NAMALWA (cell line): ENCODE measurements at regions not wholly inside any gene's neighbourhood (a gene's known extent, or its start where the extent isn't known, plus 50 kb on each side); places are given as distances from the start of the nearest gene placed in this dataset.

Experiments used
- DNase-seq: peaks from one replicate; pipeline ENCODE4 v3.0.0-alpha.2; 2015; ENCODE audit warnings: low spot score

GRCh38 chr5:173557123-173557903 lies 59.1 kb downstream of the BOD1 start:
- DNase-seq = no peak

- no peak for DNase-seq
Measured at GRCh38 chr5:173556142-173557028, 60.1 kb downstream of the BOD1 start.

GRCh38 chr5:173554989-173555705 lies 61.3 kb downstream of the BOD1 start:
- no peak for DNase-seq

- no peak for DNase-seq
Measured at GRCh38 chr5:173554038-173554955, 62.2 kb downstream of the BOD1 start.

GRCh38 chr5:173550641-173551040 lies 65.8 kb downstream of the BOD1 start:
- DNase-seq = no peak

- no peak for DNase-seq
Measured at GRCh38 chr5:173549644-173550043, 66.8 kb downstream of the BOD1 start.

GRCh38 chr5:173547579-173547978 lies 68.9 kb downstream of the BOD1 start:
- no peak for DNase-seq

- no peak for DNase-seq
Measured at GRCh38 chr5:173542964-173543363, 73.5 kb downstream of the BOD1 start.

- no peak for DNase-seq
Measured at GRCh38 chr5:173542159-173542558, 74.3 kb downstream of the BOD1 start.

- DNase-seq = no peak
Measured at GRCh38 chr5:173538654-173539053, 77.8 kb downstream of the BOD1 start.

GRCh38 chr5:173538018-173538417 lies 78.4 kb downstream of the BOD1 start:
- no peak for DNase-seq

- DNase-seq = no peak
Measured at GRCh38 chr5:173537228-173537627, 79.2 kb downstream of the BOD1 start.

- DNase-seq = no peak
Measured at GRCh38 chr5:173535976-173536639, 80.3 kb downstream of the BOD1 start.

GRCh38 chr5:173535166-173535975 lies 81.1 kb downstream of the BOD1 start:
- no peak for DNase-seq

- no peak for DNase-seq
Measured at GRCh38 chr5:173534664-173535063, 81.8 kb downstream of the BOD1 start.

GRCh38 chr5:173534031-173534430 lies 82.4 kb downstream of the BOD1 start:
- no peak for DNase-seq

- DNase-seq = no peak
Measured at GRCh38 chr5:173532689-173533250, 83.7 kb downstream of the BOD1 start.

- DNase-seq = no peak
Measured at GRCh38 chr5:173531863-173532262, 84.6 kb downstream of the BOD1 start.

GRCh38 chr5:173530547-173530946 lies 85.9 kb downstream of the BOD1 start:
- DNase-seq = peak; percentile 35

GRCh38 chr5:173529861-173530260 lies 86.6 kb downstream of the BOD1 start:
- no peak for DNase-seq
